ENCODE measurements at regions not wholly inside any gene's neighbourhood (a gene's known extent, or its start where the extent isn't known, plus 50 kb on each side); places are given as distances from the start of the nearest gene placed in this dataset.

DNA sequence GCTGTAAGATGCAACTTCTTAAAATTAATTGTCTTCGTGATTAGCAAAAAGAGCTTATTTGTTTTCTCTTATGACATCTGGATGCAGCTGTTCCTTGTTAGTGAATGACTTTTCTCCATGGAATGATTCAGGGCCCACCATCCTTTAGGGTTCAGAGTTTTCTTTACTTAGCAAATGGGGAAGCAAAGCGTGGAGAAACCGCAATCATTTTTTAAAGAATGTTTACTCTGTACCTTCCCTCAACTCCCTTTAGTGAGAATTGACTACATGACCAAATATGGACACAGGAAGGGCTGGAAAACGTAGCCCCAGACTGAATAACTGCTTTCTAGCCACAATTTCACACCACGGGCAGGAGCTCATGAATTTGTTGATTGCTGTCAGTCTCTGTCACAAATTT lies 130.1 kb downstream of the EDEM1 start:
- H3K27me3 ChIP-seq (ENCODE audit: control insufficient read depth, insufficient read depth, low read length, poor library complexity, severe bottlenecking), result no peaks in the 10 kb centered on the region
- H3K9me3 ChIP-seq (ENCODE audit: control insufficient read depth, low read length), result no peaks in the 10 kb centered on the region
- WGBS, 2 experiments (ENCODE audit: insufficient coverage in 1 of 2, insufficient read length in 1 of 2), result 82 to 85% methylated on average over 5 of the region's 5 CpGs
- Mint-ChIP-seq H3K4me1 (no peaks in the 10 kb centered on the region), H3K4me3 (no peak overlapping the region), H3K27ac (no peak overlapping the region), H3K36me3 (ENCODE audit: low read depth) (no peaks in the 10 kb centered on the region), H3K9me3 (no peaks in the 10 kb centered on the region), H3K27me3 (ENCODE audit: insufficient read depth) (peaks cover 3% of the 10 kb centered on the region)
- no peak for DNase-seq
- no peaks in the 10 kb centered on the region for H3K36me3 ChIP-seq (ENCODE audit: control insufficient read depth, insufficient read depth, low read length)
- H3K27ac ChIP-seq (ENCODE audit: low read depth, low read length), result no peak overlapping the region
- H3K4me1 ChIP-seq (ENCODE audit: control insufficient read depth, insufficient read depth, low read length), result no peaks in the 10 kb centered on the region
- H3K9ac ChIP-seq (ENCODE audit: extremely low read depth, low read length, poor library complexity, severe bottlenecking), result no peak overlapping the region
- TF ChIP-seq, protein P1, sequence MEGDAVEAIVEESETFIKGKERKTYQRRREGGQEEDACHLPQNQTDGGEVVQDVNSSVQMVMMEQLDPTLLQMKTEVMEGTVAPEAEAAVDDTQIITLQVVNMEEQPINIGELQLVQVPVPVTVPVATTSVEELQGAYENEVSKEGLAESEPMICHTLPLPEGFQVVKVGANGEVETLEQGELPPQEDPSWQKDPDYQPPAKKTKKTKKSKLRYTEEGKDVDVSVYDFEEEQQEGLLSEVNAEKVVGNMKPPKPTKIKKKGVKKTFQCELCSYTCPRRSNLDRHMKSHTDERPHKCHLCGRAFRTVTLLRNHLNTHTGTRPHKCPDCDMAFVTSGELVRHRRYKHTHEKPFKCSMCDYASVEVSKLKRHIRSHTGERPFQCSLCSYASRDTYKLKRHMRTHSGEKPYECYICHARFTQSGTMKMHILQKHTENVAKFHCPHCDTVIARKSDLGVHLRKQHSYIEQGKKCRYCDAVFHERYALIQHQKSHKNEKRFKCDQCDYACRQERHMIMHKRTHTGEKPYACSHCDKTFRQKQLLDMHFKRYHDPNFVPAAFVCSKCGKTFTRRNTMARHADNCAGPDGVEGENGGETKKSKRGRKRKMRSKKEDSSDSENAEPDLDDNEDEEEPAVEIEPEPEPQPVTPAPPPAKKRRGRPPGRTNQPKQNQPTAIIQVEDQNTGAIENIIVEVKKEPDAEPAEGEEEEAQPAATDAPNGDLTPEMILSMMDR (conservative IDR thresholded peaks at IDR 0.05), result no peak
- H3K4me3 ChIP-seq (ENCODE audit: low read length), result no peak overlapping the region

DNA sequence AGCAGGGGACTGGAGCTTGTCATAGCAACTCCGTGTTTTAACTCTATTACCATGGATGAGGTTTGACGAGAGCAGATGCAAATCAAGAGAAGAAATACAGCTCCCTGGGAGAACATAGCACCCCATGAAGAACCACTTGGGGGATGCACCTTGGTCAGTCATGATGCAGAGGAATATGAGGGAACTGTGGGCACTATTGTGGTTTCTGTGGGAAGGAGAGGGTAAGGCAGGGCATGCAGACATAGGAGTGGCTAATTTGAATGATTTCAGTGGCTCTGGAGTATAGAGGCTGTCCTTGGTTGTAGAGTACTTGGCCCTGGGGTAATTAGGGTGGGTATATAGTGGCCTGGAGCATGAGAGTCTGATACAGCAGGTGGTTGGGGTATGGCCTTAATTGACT lies 131.9 kb downstream of the EDEM1 start:
- Histone ChIP-seq H3K9me3 (ENCODE audit: control insufficient read depth, low read length) (no peaks in the 10 kb centered on the region), H3K4me3 (ENCODE audit: low read length) (no peak overlapping the region)

DNA sequence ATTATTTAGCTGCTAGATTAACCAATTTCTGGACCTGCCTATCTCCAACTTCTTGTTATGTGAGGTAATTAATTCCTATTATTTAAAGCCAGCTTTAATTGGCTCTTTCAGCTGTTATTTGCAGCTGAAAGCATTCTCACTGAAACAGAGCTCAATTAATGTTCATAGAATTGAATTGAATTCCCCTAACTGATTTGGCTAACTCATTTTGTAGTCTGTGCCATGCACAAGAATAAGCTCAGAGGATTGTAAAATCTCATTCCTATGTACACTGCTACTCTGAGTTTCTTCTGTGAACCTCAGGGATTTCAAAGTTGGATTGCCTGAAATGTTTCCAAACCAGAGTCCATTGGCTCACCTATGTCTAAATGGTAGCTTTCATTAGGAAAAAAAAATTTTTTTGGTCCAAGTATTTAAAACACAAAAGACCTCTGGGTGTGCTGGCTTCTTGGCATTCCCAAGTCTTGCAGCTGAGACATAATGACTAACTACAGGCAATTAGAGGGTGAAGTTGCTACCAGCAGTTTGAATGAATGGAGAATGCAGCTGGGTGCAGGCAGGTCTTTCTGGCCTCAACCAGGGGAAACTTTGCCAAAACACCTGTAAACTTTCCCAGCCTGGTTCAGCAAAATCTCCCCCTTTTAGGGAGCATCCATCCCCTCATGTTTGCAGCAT lies 134.3 kb downstream of the EDEM1 start:
- no peaks in the 10 kb centered on the region for H3K27me3 ChIP-seq (ENCODE audit: control insufficient read depth, insufficient read depth, low read length, poor library complexity, severe bottlenecking)
- no peaks in the 10 kb centered on the region for H3K4me1 Mint-ChIP-seq
- H3K27ac Mint-ChIP-seq, result no peak overlapping the region

More for the DNA sequence above, 131.9 kb downstream of the EDEM1 start:
- Mint-ChIP-seq H3K36me3 (ENCODE audit: low read depth) (no peaks in the 10 kb centered on the region), H3K27me3 (ENCODE audit: insufficient read depth) (peaks cover 5% of the 10 kb centered on the region), H3K9me3 (no peaks in the 10 kb centered on the region), H3K4me3 (no peak overlapping the region), H3K27ac (no peak overlapping the region), H3K4me1 (no peaks in the 10 kb centered on the region)
- Histone ChIP-seq H3K27me3 (ENCODE audit: control insufficient read depth, insufficient read depth, low read length, poor library complexity, severe bottlenecking) (no peaks in the 10 kb centered on the region), H3K4me1 (ENCODE audit: control insufficient read depth, insufficient read depth, low read length) (no peaks in the 10 kb centered on the region), H3K9ac (ENCODE audit: extremely low read depth, low read length, poor library complexity, severe bottlenecking) (no peak overlapping the region), H3K36me3 (ENCODE audit: control insufficient read depth, insufficient read depth, low read length) (no peaks in the 10 kb centered on the region), H3K27ac (ENCODE audit: low read depth, low read length) (no peak overlapping the region)
- TF ChIP-seq, protein P1 (conservative IDR thresholded peaks at IDR 0.05), result no peak
- 88 to 100% methylated on average over 2 of the region's 2 CpGs for WGBS, 2 experiments (ENCODE audit: insufficient coverage in 1 of 2, insufficient read length in 1 of 2)
- no peak for DNase-seq

More for the DNA sequence above, 134.3 kb downstream of the EDEM1 start:
- no peaks in the 10 kb centered on the region for H3K9me3 ChIP-seq (ENCODE audit: control insufficient read depth, low read length)
- Mint-ChIP-seq H3K9me3 (no peaks in the 10 kb centered on the region), H3K27me3 (ENCODE audit: insufficient read depth) (peaks cover 5% of the 10 kb centered on the region), H3K36me3 (ENCODE audit: low read depth) (no peaks in the 10 kb centered on the region), H3K4me3 (no peak overlapping the region)
- no peak overlapping the region for H3K4me3 ChIP-seq (ENCODE audit: low read length)
- TF ChIP-seq, protein P1 (conservative IDR thresholded peaks at IDR 0.05), result no peak
- H3K4me1 ChIP-seq (ENCODE audit: control insufficient read depth, insufficient read depth, low read length), result no peaks in the 10 kb centered on the region
- H3K27ac ChIP-seq (ENCODE audit: low read depth, low read length), result no peak overlapping the region
- H3K36me3 ChIP-seq (ENCODE audit: control insufficient read depth, insufficient read depth, low read length), result no peaks in the 10 kb centered on the region
- no peak overlapping the region for H3K9ac ChIP-seq (ENCODE audit: extremely low read depth, low read length, poor library complexity, severe bottlenecking)
- DNase-seq, result no peak

All from endodermal cell (in vitro differentiated cells).